Astrocyte of the cerebellum (primary cell): ENCODE measurements at regions not wholly inside any gene's neighbourhood (a gene's known extent, or its start where the extent isn't known, plus 50 kb on each side); places are given as distances from the start of the nearest gene placed in this dataset.

Experiments used
- DNase-seq: peaks from one replicate; pipeline ENCODE4 v3.0.0-alpha.2; 2011; ENCODE audit warnings: low read depth
- H3K4me3 ChIP-seq: 2 replicates; pipeline ENCODE4 v1.5.1; 2011; ENCODE audit warnings: mild to moderate bottlenecking, low read depth, low read length, moderate library complexity
- CTCF ChIP-seq: IDR thresholded peaks from 2 replicates; pipeline ENCODE4 v1.5.1; 2012; ENCODE audit warnings: low read length, low read depth, moderate library complexity, mild to moderate bottlenecking; ENCODE audit errors: missing control alignments
- in situ Hi-C: cut with HindIII; loops from 2 replicates; pipeline ENCODE4 v1.10.0; 2017; ENCODE audit warnings: low sequenced_read_pairs

- in situ Hi-C loops: no loop called here
- peak; percentile 85 for TF ChIP-seq CTCF
- no peak overlapping the region for H3K4me3 ChIP-seq
- no peak for DNase-seq
Observed at GRCh38 chr7:101688183-101688831, 59.2 kb upstream of the MYL10 start.

GRCh38 chr7:101688995-101689907 lies 60.2 kb upstream of the MYL10 start:
- H3K4me3 ChIP-seq: no peak overlapping the region
- no peak for DNase-seq
- TF ChIP-seq CTCF: no peak
- in situ Hi-C loops: no loop called here

- no peak for TF ChIP-seq CTCF
- in situ Hi-C loops: no loop called here
- DNase-seq: no peak
Observed at GRCh38 chr7:101690061-101690460, 61.0 kb upstream of the MYL10 start.

GRCh38 chr7:101691822-101692384 lies 62.8 kb upstream of the MYL10 start:
- in situ Hi-C loops: no loop called here

More at GRCh38 chr7:101690061-101690460, 61.0 kb upstream of the MYL10 start:
- H3K4me3 ChIP-seq: no peak overlapping the region

GRCh38 chr7:101693498-101694091 lies 64.5 kb upstream of the MYL10 start:
- no peak for DNase-seq
- TF ChIP-seq CTCF: no peak

More at GRCh38 chr7:101691822-101692384, 62.8 kb upstream of the MYL10 start:
- TF ChIP-seq CTCF: no peak
- H3K4me3 ChIP-seq: no peak overlapping the region
- DNase-seq: no peak

GRCh38 chr7:101698964-101699363 lies 69.9 kb upstream of the MYL10 start:
- no peak overlapping the region for H3K4me3 ChIP-seq
- in situ Hi-C loops: no loop called here
- no peak for DNase-seq
- no peak for TF ChIP-seq CTCF

More at GRCh38 chr7:101693498-101694091, 64.5 kb upstream of the MYL10 start:
- in situ Hi-C loops: no loop called here
- no peak overlapping the region for H3K4me3 ChIP-seq
